SIG-M5 (cell line): ENCODE measurements at regions not wholly inside any gene's neighbourhood (a gene's known extent, or its start where the extent isn't known, plus 50 kb on each side); places are given as distances from the start of the nearest gene placed in this dataset.

ENCODE experiments used
- DNase-seq: peaks from one replicate; lab custom pipeline; 2025; lab: John Stamatoyannopoulos, UW

DNA sequence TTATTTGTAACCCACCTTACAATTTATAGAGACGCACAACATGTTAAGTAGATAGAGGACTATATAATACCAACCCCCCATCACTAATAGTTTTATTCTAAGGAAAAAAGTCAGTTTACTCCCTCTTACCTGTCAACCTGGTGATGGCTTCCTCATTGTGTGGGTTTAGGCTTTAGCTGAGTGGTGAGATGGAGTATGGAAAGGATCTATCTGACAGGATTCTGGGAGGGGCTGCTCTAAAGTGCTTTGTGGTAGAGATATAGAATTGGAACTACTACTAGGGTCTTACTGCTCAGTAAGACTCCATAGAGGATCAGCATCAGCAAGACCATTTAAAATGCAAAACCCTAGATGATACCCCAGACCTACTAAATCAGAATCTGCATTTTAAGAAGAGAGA, 82.1 kb upstream of the IFNE start:
- DNase-seq = no peak

DNA sequence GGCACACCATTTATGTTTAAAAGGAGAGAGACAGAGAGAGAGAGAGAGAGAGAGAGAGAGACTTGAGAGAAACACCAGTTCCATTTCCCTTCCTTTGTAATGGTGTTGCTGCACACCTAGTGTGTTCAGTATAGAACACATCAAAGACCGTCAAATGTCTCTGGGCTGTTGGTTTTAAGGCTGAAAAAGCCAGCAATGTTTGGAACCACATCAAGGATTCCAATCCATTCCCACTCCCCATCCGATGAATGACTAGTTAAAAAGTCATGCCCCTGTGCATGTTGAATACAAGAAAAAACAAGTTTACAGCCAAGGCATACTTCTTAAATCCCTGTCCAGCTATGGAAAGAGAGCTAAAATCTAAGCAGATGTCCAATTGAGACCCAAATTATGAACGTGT, 83.0 kb upstream of the IFNE start:
- DNase-seq = no peak

DNA sequence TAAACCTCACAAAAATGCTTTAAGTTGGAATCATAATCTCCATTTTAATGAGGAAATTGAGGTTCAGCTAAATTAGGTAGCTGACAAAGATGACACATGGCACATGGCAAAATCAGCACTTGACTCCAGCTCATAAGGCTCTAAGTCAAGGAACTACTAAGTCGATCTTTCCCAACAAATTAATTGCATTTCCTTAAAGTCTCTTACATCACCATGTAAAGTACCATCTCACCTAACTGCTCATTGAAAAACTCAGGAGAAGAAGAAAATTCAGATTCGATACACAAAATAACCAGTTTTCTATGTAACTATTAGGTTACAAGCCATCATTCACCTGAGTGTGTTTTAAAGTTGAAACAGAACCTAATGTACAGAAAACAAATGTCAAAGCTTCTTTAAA, 85.8 kb upstream of the IFNE start:
- no peak for DNase-seq

DNA sequence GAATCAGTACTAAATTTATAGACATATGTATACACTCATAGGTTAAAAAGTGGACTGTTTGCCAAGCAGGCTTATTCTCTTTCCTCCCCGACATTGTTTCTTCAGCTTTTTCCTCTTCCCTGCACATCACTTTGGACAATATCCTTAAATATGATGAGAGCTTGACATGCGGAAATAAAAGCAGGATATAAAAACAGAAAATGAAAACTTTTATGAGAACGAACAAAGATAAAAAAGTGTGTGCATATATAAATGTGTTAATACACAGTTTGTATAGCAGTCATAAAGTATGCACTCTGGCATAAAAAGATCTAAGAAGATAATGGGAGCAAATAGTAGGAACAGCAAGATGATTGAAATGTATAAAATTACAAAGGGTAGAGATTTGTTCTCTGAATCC, 86.4 kb upstream of the IFNE start:
- no peak for DNase-seq

DNA sequence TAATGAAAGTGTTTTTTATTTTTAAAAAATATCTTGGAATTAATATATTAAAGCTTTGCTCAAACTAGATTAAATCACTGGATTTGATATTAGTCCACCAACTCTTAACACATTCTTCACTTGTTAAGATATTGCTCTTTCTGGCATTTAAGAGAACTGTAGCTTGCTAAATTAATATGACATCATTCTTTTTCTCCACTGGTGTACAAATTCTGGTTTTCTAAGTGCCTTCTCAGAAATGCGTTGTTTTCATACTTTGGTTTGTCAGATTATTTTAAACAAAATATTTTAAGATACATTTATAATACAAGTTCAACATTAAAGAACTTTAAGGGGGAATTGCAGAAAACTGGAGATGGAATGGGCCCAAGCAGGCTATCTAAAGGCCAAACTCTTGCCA, 87.6 kb upstream of the IFNE start:
- no peak for DNase-seq

DNA sequence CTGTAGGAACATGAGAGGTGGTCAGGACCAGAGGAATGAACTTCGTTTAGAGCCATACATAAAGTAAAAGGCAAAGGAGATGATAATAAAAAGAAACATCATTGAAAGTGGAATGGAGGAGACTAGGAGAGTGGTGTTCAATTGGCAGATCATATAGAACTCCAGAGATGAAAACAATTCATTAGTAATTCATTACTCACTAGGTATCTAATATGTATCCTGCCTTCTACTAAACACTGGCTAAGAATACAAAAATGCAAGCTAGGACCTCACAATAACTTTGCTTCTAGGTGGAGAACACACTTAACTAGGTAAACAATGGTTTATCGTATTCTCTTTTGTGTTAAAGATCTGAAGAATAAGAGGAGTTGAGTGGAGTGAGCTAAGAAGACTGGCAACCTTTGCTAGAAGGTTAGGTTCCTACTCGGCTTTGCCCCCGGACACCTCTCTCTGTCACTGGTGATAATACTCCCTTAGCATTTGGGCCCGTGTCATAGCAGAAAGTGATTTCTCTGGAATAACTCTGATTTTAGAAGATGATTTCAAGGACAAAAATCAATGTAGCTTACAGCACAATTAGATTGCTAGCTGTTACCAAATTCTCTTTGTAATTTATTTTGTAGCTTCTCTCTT, 88.6 kb upstream of the IFNE start:
- DNase-seq = no peak

DNA sequence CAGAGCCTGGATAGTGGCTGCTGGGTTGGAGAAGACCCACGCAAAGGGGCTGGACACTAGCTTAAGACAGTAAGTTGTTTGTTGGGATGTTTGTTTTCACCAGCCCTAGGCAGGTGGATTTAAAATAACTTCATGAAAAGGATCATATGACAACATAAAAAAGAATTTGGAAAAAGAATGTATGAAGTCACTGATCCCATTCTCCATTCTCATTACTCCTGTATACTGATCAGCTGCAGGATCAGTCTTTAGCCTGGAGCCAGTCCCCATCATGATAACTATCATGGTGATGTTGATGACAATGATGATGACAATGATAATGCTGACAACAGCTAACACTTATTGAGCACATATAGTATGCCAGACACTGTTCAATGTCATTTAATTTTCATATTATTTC, 92.1 kb upstream of the IFNE start:
- DNase-seq = no peak

DNA sequence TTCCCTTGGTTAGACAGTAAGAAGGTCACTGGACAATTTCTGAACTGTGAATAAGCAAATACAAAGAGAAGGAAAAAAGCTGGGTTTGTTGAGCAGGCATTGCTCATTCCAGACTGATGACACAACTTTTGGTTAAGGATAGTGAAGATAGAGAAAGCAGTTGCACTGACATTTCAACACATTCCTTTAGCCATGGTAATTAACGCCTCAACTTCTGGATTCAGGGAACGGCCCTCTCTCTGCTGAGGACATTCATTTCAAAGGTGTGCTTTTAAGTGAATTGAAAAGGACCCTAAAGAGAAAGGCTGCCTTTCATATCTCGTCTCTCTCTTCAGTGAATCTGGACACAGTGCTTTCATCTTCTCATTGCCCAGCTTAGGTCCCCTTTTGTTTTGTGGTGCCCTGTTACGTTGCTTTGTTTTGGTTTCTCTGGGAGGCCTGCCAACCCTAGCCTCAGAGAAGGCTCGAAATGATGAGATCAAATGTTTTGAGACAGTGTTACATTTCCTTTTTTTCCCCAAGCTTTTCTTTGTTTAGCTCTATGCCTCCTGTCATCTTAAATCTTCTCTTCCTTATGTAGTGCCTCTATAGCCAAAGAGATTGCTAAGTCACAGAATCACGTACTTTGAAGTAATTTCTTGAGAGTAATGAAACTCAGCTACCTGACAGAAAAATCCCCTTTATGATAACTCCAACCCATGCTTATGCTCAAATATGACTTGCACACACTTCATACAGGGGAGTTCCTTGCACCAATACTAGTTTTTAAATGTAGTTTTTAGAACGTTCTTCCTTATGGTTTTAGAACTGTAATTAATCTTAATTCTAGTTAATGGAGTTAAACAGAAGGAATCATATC, 94.4 kb upstream of the IFNE start:
- DNase-seq = no peak

DNA sequence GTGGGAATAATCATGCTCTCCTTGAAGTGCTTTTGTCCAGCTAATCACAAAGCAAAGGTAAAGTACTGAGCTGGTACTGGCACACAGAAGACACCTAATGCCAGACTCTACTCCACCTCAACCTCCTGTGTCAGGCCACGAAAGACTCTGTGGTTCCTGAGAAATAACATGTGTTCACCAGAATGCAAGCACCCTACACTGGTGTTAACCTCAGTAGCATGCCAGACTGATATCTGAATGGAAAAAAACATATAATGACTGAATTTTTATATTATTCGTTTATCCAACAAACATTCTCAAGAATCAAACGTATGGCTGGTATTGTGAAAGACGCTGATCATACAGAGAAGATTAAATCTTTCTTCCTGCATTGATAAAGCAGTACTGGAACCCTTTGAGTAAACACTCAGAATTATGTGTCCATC, 97.1 kb upstream of the IFNE start:
- DNase-seq = no peak

DNA sequence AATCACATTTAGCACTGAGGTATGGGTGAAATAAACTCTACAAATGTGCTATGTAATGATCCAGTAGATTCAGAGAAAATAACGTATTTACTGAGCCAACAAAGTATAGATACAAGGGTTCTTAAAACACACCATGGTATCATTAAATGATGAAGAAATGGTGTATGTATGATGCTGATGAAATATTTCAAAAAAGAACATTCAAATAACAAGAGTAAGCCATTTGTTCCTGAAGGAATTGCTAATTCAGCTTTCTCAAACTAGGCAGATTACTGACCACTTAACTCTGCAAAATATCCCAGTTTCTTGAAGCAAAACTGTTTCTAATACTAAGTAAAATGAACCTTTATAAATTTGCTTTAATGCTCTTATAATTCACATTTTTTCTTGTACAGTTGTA, 97.6 kb upstream of the IFNE start:
- no peak for DNase-seq

DNA sequence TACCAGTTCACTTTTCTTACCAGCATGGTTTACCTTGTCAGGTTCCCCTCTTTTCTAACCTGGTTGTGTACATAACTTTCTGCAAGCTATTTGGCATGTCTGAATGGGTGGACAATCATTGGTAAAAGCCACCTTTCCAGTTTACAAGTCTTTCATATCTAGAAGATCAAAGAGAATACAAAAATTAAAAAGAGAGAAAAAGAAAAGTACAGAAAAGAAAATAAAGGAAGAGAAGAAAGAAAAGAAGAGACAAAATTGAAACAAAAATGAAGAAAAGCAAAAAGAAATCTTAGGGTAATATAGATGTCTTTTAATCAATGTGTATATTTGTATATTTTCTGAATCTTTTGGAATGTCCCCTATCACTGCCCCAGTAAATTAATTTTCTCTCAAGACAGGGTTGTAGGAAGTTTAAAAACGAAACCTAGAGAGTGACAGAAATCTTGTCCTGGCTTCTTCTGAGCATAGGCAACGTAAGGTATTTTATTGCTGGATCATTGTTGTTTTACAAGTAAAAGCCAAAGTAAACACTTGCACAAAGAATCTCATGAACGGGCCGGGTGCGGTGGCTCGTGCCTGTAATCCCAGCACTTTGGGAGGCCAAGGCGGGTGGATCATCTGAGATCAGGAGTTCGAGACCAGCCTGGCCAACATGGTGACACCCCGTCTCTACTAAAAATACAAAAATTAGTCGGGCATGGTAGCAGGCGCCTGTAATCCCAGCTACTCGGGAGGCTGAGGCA, 98.7 kb upstream of the IFNE start:
- DNase-seq = no peak

DNA sequence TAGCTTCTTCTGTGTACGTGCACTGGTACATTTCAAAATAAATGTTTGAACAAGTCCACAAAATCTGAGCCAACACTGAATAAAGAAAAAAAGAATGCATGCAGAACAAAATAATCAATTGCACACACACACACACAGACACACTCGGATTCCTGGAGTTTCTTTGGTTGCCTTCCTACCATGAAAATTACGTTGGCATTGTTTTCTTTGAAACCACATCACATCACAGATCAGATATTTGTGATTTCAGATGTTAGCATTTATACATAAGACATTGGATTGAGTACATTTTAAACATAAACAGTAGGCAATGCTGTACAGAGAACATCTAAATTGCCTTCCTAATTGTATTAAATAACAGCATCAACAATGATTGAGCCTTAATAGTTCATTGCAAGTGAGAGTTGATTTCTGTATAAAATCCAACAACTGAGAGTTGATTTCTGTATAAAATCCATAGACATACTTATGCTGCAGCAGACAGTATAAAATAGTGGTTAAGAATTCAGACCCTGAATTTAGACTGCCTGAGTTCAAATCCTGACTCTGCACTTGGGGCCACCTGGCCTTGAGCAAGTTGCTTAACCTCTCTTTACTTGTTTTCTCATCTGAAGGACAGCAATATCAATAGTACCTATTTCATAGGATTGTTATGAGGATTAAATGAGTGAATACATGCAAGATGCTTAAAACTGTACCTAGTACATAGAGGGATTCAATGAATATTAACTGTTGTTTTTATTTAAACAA, 101.7 kb upstream of the IFNE start:
- no peak for DNase-seq

DNA sequence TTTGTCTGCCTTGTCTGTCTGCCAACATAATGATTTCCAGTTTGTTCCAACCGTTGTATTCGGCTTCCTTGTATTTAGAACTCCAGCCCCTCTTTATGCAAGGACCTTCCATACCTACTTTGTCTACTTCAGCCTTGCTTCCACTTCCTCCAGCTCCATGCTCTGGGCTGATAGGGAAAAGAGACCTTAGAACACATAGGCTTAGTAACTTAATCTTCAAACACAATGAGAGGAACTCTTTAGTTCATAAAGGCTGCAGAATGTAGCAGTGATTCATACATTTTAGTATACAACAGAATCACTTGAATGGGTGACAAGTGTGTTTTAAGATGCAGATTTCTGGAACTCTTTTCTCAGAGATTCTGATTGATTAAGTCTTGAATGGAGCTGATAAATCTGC, 102.8 kb upstream of the IFNE start:
- no peak for DNase-seq

DNA sequence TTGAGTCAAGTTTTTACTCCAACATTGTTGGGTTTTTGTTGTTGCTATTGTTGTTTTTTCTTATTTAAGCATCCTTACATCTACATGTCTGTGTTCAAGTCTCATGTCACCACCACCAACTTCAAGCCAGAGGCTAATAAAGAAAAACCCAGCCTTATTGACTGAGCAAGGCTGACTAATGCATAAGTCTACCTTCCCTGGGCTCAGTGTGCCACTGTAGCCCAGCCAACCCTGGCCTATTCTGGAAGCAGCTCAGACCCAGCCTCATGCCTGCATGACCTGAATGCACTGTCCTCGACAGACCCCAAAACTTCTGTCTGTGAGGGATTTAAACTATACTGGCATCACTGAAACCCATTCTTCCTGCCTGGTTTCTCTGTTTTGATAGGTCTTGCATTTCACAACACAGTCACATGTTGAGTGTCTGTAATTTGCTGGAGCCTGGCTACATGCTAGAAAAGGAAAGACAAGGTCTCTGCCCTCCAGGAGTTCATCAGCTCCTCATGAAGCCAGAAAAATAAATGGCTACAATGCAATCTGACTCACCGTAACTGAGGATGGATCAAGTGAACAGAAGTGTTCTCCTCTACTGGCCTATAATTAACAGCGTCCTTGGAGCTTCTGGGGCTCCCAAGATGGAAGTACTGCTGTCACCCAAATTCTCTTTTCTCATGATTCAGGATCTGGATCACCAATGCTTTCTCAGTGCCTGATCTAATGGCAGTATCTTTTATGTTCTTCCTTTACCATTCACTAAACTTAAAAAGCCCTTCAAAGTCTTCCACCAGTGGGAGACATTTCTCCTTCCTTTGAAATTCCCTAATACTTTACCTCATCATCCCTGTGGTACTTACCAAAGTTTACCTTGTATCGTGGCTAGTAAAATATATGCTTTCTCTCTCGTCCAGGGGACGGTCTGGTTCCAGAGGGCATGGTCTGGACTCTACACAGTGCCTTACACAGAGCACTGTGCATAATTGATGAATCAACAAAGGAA, 103.9 kb upstream of the IFNE start:
- no peak for DNase-seq

DNA sequence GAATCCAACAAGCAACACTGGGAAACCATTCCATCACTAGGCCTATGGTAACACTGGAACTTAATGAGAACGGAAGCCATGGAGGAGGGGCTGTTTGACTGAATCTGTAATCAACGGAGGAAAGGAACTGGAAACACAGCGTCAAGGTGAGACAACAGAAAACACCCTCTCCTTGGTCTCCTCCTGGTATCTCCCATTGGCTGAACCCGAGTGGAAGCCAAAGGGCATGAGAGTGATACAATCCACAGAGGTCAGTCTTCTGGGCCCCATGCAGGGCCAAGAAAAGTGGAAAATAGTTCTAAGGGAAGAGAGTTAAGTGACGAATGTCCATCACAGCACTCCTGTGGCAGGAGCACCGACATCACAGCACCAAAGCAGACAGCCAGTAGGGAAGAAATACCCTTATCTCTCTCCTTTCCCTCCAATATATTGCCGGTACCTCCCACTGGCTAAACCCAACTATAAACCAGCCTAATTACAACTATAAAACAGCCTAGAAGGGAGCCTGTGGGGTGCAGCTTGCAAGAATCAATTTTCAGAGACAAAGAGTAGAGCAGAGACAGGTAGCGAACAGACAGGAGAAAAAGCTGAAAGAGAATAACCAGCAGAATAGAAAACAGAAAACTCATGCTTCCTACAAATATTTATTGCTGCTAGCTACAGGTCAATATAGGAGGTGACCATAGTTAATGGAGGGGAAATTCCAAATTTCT, 107.4 kb upstream of the IFNE start:
- no peak for DNase-seq

DNA sequence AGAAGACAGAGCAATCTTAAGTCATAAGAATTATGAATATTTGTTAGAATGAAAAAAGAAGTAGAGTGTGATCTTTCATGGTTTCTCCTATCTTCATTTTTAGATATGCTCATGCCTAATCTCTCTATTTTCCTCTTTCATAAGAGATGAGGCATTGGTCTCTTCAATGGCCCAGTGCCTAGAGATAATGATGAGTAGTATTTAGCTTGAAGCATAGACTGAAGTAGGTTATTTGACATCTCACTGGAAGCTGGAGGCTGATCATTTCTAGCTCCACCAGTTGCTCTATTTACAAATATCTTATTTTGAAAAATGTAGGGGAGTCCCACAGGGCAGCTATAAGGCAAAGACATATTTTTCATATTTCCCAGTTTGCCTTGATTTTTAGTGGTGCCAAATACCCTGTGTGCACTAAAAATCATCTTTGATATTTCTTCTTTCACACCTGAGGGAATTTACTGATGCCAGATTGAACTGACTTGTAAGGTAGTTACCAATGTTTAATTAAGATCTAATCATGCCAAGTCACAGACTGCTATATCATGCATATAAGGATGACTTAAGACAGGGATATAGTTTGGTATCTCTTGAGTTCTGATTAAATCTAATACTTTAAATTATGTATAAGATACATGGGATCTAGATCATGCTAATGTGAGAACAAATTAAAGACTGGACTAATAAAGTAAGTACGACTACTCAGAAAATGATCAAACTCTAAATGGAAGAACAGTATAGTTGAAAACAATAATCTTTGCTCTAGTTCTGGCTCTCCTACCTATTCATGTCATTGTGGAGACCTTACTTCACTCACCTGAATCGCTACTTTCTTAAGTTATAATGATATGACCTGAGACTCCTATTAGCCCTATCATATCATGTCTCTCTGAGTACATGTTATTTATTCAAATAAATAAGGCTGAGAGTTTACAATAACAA, 108.2 kb upstream of the IFNE start:
- DNase-seq = no peak

DNA sequence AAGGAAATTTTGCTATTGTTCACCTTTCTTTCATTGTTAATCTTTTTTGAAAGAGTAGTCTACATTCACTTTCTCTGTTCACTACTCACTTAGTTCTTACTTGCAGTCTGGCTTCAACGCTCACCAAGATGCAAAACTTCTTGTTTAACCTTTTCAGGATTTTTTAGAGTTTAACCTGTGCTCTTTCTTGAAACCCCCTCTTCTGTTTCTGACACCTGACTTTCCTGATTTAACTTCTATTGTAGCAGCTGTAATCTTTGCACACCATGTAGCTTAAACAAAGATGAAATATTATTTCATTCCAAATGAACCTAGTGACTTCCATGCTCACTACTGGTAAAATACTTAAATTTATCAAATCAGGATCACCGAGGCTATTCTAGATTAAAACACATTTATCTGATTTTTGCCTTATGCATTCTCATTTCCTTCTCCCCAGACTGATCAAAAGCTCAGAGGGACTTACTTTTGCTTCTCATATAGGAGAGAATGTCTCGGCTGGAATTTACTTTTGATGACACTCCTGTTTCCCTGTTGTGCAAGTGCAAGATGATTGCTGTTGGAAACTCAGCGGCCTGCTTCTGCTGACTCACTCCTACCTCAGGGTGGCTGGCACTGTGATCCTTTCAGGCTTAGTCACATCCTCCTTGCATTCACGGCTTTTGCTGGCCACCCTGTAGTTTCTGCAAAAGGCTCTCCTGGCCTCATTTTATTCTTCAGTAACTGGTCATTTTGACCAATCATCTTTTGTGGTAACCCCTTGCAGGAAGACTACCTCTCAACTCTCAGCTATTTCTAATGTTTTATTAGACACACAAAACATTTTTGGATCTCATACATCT, 109.3 kb upstream of the IFNE start:
- DNase-seq = peak; percentile 5

DNA sequence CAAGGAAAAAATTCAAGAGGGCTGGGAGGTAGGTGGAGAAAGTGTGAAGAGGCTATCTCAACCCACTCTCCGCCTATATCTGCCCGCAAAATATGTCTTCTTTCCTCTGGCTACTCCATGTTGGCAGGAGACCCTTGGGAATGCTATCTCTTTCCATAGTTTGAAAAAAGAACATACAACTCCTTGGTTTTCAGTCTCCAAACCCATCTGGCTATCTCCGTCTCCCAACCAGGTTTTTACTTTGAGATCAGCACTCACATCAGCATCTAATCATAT, 109.9 kb upstream of the IFNE start:
- DNase-seq = no peak

DNA sequence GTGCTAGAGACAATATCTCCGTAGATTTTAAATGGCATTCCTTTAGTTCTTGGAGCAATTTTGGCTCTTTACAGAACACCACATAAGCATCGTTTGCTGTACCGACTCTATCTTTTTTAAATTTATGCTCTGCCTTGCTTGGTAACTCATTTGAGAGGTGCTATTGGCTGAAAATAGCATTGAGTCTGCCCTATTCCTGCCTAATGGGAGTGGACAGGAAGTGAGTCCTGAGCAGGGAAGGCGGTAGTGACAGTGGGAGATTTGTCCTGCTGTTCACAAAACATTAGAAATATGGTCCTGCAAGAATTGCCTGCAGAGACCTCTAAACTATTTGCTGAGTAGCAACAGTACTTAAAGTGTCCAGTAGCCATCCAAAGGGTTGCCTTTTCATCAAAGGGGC, 115.2 kb upstream of the IFNE start:
- DNase-seq = no peak
